OCI-LY7 (cell line): ENCODE measurements at regions not wholly inside any gene's neighbourhood (a gene's known extent, or its start where the extent isn't known, plus 50 kb on each side); places are given as distances from the start of the nearest gene placed in this dataset.

Experiments used
- BruUV-seq: library from RNA; stranded (reverse); fragments of 400-500 nt; replicated peaks from 2 replicates; lab custom pipeline; 2021; lab: Mats Ljungman, UMichigan
- CTCF ChIA-PET: fragments of 300-600 bp; sonication (Branson Sonifier 250); formaldehyde crosslinking; loops from one replicate; lab custom pipeline; 2022; ENCODE audit warnings: antibody characterized with exemption; ENCODE audit not compliant: unreplicated experiment; lab: Charles Lee
- POLR2A ChIA-PET: fragments of 300-600 bp; sonication (Branson Sonifier 250); formaldehyde crosslinking; loops from one replicate; lab custom pipeline; 2022; ENCODE audit warnings: antibody characterized with exemption; lab: Charles Lee
- DNase-seq: peaks from one replicate; pipeline ENCODE4 v3.0.0-alpha.2; 2015; ENCODE audit warnings: low spot score
- H2AFZ ChIP-seq: fragments of 200-600 bp; sonication (generic), shearing (Covaris generic); 2 replicates; pipeline ENCODE4 v1.6.1; 2014; ENCODE audit warnings: mild to moderate bottlenecking, antibody characterized with exemption, low read length, moderate library complexity
- H3K27ac ChIP-seq: fragments of 200-600 bp; sonication (generic); 2 replicates; pipeline ENCODE4 v1.5.1; 2014; ENCODE audit warnings: mixed run types, low read depth, mild to moderate bottlenecking, moderate library complexity, low read length, inconsistent platforms; ENCODE audit not compliant: poor library complexity, severe bottlenecking
- H3K36me3 ChIP-seq: fragments of 200-600 bp; sonication (generic); 2 replicates; pipeline ENCODE4 v1.6.1; 2014; ENCODE audit warnings: mild to moderate bottlenecking, antibody characterized with exemption, low read length, moderate library complexity, mixed read lengths; ENCODE audit not compliant: insufficient read depth
- H3K4me1 ChIP-seq: fragments of 200-600 bp; sonication (generic); 2 replicates; pipeline ENCODE4 v1.5.1; 2014; ENCODE audit warnings: mild to moderate bottlenecking, low read length; ENCODE audit not compliant: insufficient read depth, poor library complexity, severe bottlenecking
- H3K4me2 ChIP-seq: fragments of 200-600 bp; sonication (generic); 2 replicates; pipeline ENCODE4 v1.6.1; 2014; ENCODE audit warnings: mild to moderate bottlenecking, low read length
- H3K4me3 ChIP-seq: fragments of 200-600 bp; sonication (generic); 2 replicates; pipeline ENCODE4 v1.5.1; 2014; ENCODE audit warnings: mild to moderate bottlenecking, low read depth, low read length; ENCODE audit not compliant: poor library complexity, severe bottlenecking
- H3K79me2 ChIP-seq: fragments of 200-600 bp; sonication (generic); 2 replicates; pipeline ENCODE4 v1.6.1; 2016; ENCODE audit warnings: low read depth, mild to moderate bottlenecking, low read length, moderate library complexity, mixed read lengths; ENCODE audit not compliant: insufficient read depth
- H3K9me2 ChIP-seq: fragments of 200-600 bp; sonication (generic); 2 replicates; pipeline ENCODE4 v1.6.1; 2016; ENCODE audit warnings: mild to moderate bottlenecking, low read length, mixed read lengths; ENCODE audit not compliant: insufficient read depth
- H3K9me3 ChIP-seq: fragments of 200-600 bp; sonication (generic); 2 replicates; pipeline ENCODE4 v1.6.1; 2014; ENCODE audit warnings: mild to moderate bottlenecking, mixed run types, low read length, mixed read lengths
- H4K20me1 ChIP-seq: fragments of 200-600 bp; sonication (generic); 2 replicates; pipeline ENCODE4 v1.6.1; 2014; ENCODE audit warnings: mild to moderate bottlenecking, antibody characterized with exemption, low read length, moderate library complexity, mixed read lengths; ENCODE audit not compliant: insufficient read depth
- CTCF ChIP-seq: fragments of 200-600 bp; sonication (generic); conservative IDR thresholded peaks from 2 replicates; pipeline ENCODE4 v1.5.1; 2014; ENCODE audit warnings: mild to moderate bottlenecking, antibody characterized with exemption, low read length, moderate library complexity, mixed read lengths
- EZH2phosphoT487 ChIP-seq: fragments of 200-600 bp; sonication (generic); IDR thresholded peaks from 2 replicates; pipeline ENCODE4 v1.6.1; 2018; ENCODE audit warnings: low read depth, borderline replicate concordance, mild to moderate bottlenecking, mixed run types, antibody characterized with exemption, low read length, moderate library complexity, mixed read lengths
- intact Hi-C: fragments of 100-400 bp; cut with micrococcal nuclease; formaldehyde crosslinking; loops from one replicate; pipeline ENCODE4 v1.10.0; 2022; ENCODE audit not compliant: unreplicated experiment

GRCh38 chr15:31469786-31470525 lies 143.3 kb downstream of the KLF13 start:
- intact Hi-C loops, result no loop called here
- Histone ChIP-seq H3K9me3 (no peaks in the 10 kb centered on the region), H3K9me2 (no peaks in the 10 kb centered on the region), H3K4me1 (peaks cover 54% of the 10 kb centered on the region), H3K36me3 (no peaks in the 10 kb centered on the region), H3K4me3 (no peak overlapping the region), H2AFZ (no peak overlapping the region), H3K4me2 (no peak overlapping the region), H3K27ac (no peak overlapping the region), H3K79me2 (no peaks in the 10 kb centered on the region), H4K20me1 (no peaks in the 10 kb centered on the region)
- CTCF ChIA-PET, result no interaction called here
- POLR2A ChIA-PET, result interaction anchor here (2.6 kb wide), 1 partner anchor 12 kb away, joined by 6 read pairs; no protein-coding TSS in a partner anchor
- BruUV-seq, result no TSS peak
- no peak for TF ChIP-seq EZH2phosphoT487
- TF ChIP-seq CTCF, result no peak
- no peak for DNase-seq

- CTCF ChIA-PET, result no interaction called here
- no peak overlapping the region for H2AFZ ChIP-seq
- TF ChIP-seq CTCF, result no peak
- no peak for TF ChIP-seq EZH2phosphoT487
These were observed 144.1 kb downstream of the KLF13 start for GRCh38 chr15:31470756-31471155.

More at GRCh38 chr15:31470756-31471155, 144.1 kb downstream of the KLF13 start:
- Histone ChIP-seq H3K4me3 (no peak overlapping the region), H3K9me2 (no peaks in the 10 kb centered on the region), H3K4me1 (peaks cover 53% of the 10 kb centered on the region), H3K9me3 (no peaks in the 10 kb centered on the region), H3K27ac (no peak overlapping the region), H4K20me1 (no peaks in the 10 kb centered on the region), H3K36me3 (no peaks in the 10 kb centered on the region), H3K4me2 (no peak overlapping the region), H3K79me2 (no peaks in the 10 kb centered on the region)
- POLR2A ChIA-PET, result interaction anchor here (2.6 kb wide), 1 partner anchor 11 kb away, joined by 6 read pairs; no protein-coding TSS in a partner anchor
- DNase-seq, result no peak
- intact Hi-C loops, result no loop called here
- no TSS peak for BruUV-seq
